SK-MEL-5 (cell line): ENCODE measurements at regions not wholly inside any gene's neighbourhood (a gene's known extent, or its start where the extent isn't known, plus 50 kb on each side); places are given as distances from the start of the nearest gene placed in this dataset.

Source experiments
- small RNA-seq, 2 experiments: library from RNA; depleted of rRNA; stranded (forward); fragments of <200 nt; gene quantifications; one replicate each; pipeline ENCODE3, GENCODE V24; 2014

Small RNA genes in the stretch of these regions (small RNA-seq; reads per million reads assigned to genes)
- 0 reads per million in 2 experiments for gene AC174048.1
- 0 reads per million in 2 experiments for gene RF00561
